Ureter (tissue), 1 donor: ENCODE measurements at regions not wholly inside any gene's neighbourhood (a gene's known extent, or its start where the extent isn't known, plus 50 kb on each side); places are given as distances from the start of the nearest gene placed in this dataset.

Experiments
- DNase-seq: peaks from one replicate; pipeline ENCODE4 v3.0.0-alpha.2; 2020; ENCODE audit warnings: low spot score
- donor health status: DM: yes; HTN: yes; CAD: no.

GRCh38 chr5:68746643-68747420, 347.0 kb upstream of the SLC30A5 start:
- DNase-seq: no peak

GRCh38 chr5:68747521-68747920, 346.3 kb upstream of the SLC30A5 start:
- DNase-seq: no peak

- DNase-seq: no peak
These were observed 345.7 kb upstream of the SLC30A5 start for GRCh38 chr5:68748101-68748500.

GRCh38 chr5:68749077-68749476, 344.7 kb upstream of the SLC30A5 start:
- DNase-seq: no peak

GRCh38 chr5:68749631-68750030, 344.2 kb upstream of the SLC30A5 start:
- no peak for DNase-seq

GRCh38 chr5:68751661-68752060, 342.2 kb upstream of the SLC30A5 start:
- DNase-seq: no peak

- DNase-seq: no peak
These were observed 339.3 kb upstream of the SLC30A5 start for GRCh38 chr5:68754536-68754935.

GRCh38 chr5:68755293-68755692, 338.5 kb upstream of the SLC30A5 start:
- no peak for DNase-seq

GRCh38 chr5:68757006-68757405, 336.8 kb upstream of the SLC30A5 start:
- no peak for DNase-seq

- no peak for DNase-seq
These were observed 336.1 kb upstream of the SLC30A5 start for GRCh38 chr5:68757626-68758212.

- no peak for DNase-seq
These were observed 334.2 kb upstream of the SLC30A5 start for GRCh38 chr5:68759593-68759992.

- no peak for DNase-seq
These were observed 331.6 kb upstream of the SLC30A5 start for GRCh38 chr5:68762201-68762600.

GRCh38 chr5:68766952-68767464, 326.8 kb upstream of the SLC30A5 start:
- DNase-seq: no peak

- DNase-seq: no peak
These were observed 323.3 kb upstream of the SLC30A5 start for GRCh38 chr5:68770551-68770950.

GRCh38 chr5:68771221-68771620, 322.6 kb upstream of the SLC30A5 start:
- DNase-seq: no peak

GRCh38 chr5:68771732-68772131, 322.1 kb upstream of the SLC30A5 start:
- DNase-seq: no peak

- DNase-seq: no peak
These were observed 317.4 kb upstream of the SLC30A5 start for GRCh38 chr5:68776381-68776780.

GRCh38 chr5:68777135-68777534, 316.7 kb upstream of the SLC30A5 start:
- no peak for DNase-seq

- DNase-seq: no peak
These were observed 315.3 kb upstream of the SLC30A5 start for GRCh38 chr5:68778484-68778883.

- no peak for DNase-seq
These were observed 313.4 kb upstream of the SLC30A5 start for GRCh38 chr5:68780299-68780955.

GRCh38 chr5:68793074-68793473, 300.7 kb upstream of the SLC30A5 start:
- DNase-seq: no peak

GRCh38 chr5:68793993-68794392, 299.8 kb upstream of the SLC30A5 start:
- no peak for DNase-seq

- no peak for DNase-seq
These were observed 298.6 kb upstream of the SLC30A5 start for GRCh38 chr5:68795190-68795589.
